IMR-90 (cell line): ENCODE measurements at regions not wholly inside any gene's neighbourhood (a gene's known extent, or its start where the extent isn't known, plus 50 kb on each side); places are given as distances from the start of the nearest gene placed in this dataset.

ENCODE experiments used
- ATAC-seq: fragments of 200-7000 bp; cut with Tn5 transposase; 2 replicates; pipeline ENCODE4 v1.9.1; 2020; ENCODE audit warnings: low read depth, mild to moderate bottlenecking, moderate library complexity
- BruUV-seq: library from RNA; stranded (reverse); fragments of 400-500 nt; replicated peaks from 2 replicates; lab custom pipeline; 2021; lab: Mats Ljungman, UMichigan
- CTCF ChIA-PET: fragments of 300-600 bp; formaldehyde crosslinking; extraction: SDS; loops from one replicate; lab custom pipeline; 2021; ENCODE audit warnings: antibody characterized with exemption; lab: Yijun Ruan, JAX
- POLR2A ChIA-PET: fragments of 300-600 bp; sonication (Branson Sonifier 250); formaldehyde crosslinking; loops from one replicate; lab custom pipeline; 2022; ENCODE audit warnings: antibody characterized with exemption; ENCODE audit not compliant: unreplicated experiment; lab: Charles Lee
- DNase-seq: peaks from one replicate; pipeline ENCODE4 v3.0.0; 2013
- H2AFZ ChIP-seq: replicated peaks from 2 replicates; pipeline ENCODE3; 2013; ENCODE audit warnings: low read length, mild to moderate bottlenecking; ENCODE audit not compliant: poor library complexity
- H2AK5ac ChIP-seq: 2 replicates; pipeline ENCODE4 v1.6.1; 2013; ENCODE audit warnings: low read depth, low read length, inconsistent platforms
- H2AK9ac ChIP-seq: replicated peaks from 2 replicates; pipeline ENCODE3; 2013; ENCODE audit warnings: mild to moderate bottlenecking, low read depth, low read length, moderate library complexity; ENCODE audit not compliant: poor library complexity
- H2BK120ac ChIP-seq: 2 replicates; pipeline ENCODE4 v1.6.1; 2013; ENCODE audit warnings: low read depth, low read length, inconsistent platforms
- H2BK15ac ChIP-seq: 3 replicates; pipeline ENCODE4 v1.6.1; 2013; ENCODE audit warnings: low read depth, low read length, inconsistent platforms
- H2BK20ac ChIP-seq: 2 replicates; pipeline ENCODE4 v1.6.1; 2013; ENCODE audit warnings: low read depth, mild to moderate bottlenecking, inconsistent platforms, low read length, moderate library complexity
- H2BK5ac ChIP-seq: 2 replicates; pipeline ENCODE4 v1.6.1; 2013; ENCODE audit warnings: mild to moderate bottlenecking, low read depth, low read length, inconsistent platforms; ENCODE audit not compliant: poor library complexity, severe bottlenecking
- H3K14ac ChIP-seq: replicated peaks from 2 replicates; pipeline ENCODE4 v1.6.1; 2013; ENCODE audit warnings: low read depth, low read length, inconsistent platforms
- H3K18ac ChIP-seq: 2 replicates; pipeline ENCODE4 v1.6.1; 2013; ENCODE audit warnings: low read depth, low read length, control low read depth
- H3K23ac ChIP-seq: 2 replicates; pipeline ENCODE4 v1.6.1; 2013; ENCODE audit warnings: low read depth, low read length, inconsistent platforms
- H3K27ac ChIP-seq: 2 replicates; pipeline ENCODE4 v1.5.1; 2013; ENCODE audit warnings: mild to moderate bottlenecking, control low read depth, low read length; ENCODE audit not compliant: insufficient read depth
- H3K27me3 ChIP-seq: 2 replicates; pipeline ENCODE4 v1.6.1; 2013; ENCODE audit warnings: low read length; ENCODE audit not compliant: control insufficient read depth, insufficient read depth
- H3K36me3 ChIP-seq: 2 replicates; pipeline ENCODE4 v1.6.1; 2013; ENCODE audit warnings: low read length, mixed read lengths; ENCODE audit not compliant: control insufficient read depth, insufficient read depth
- H3K4ac ChIP-seq: 2 replicates; pipeline ENCODE4 v1.6.1; 2013; ENCODE audit warnings: low read depth, low read length, inconsistent platforms
- H3K4me1 ChIP-seq: 2 replicates; pipeline ENCODE4 v1.6.1; 2013; ENCODE audit warnings: low read length, mixed read lengths; ENCODE audit not compliant: control insufficient read depth, insufficient read depth
- H3K4me2 ChIP-seq: 2 replicates; pipeline ENCODE4 v1.6.1; 2013; ENCODE audit warnings: low read depth, mild to moderate bottlenecking, control low read depth, low read length, moderate library complexity
- H3K4me3 ChIP-seq: 2 replicates; pipeline ENCODE4 v1.5.1; 2013; ENCODE audit warnings: low read depth, mild to moderate bottlenecking, control low read depth, low read length, moderate library complexity; ENCODE audit not compliant: insufficient read depth
- H3K56ac ChIP-seq: 2 replicates; pipeline ENCODE4 v1.6.1; 2013; ENCODE audit warnings: low read length, inconsistent platforms; ENCODE audit not compliant: insufficient read depth; ENCODE audit errors: extremely low read depth
- H3K79me1 ChIP-seq, 2 experiments: 2 replicates each; pipeline ENCODE4 v1.6.1; 2013; ENCODE audit warnings: low read length in 2 of 2, inconsistent platforms in 1 of 2, low read depth in 1 of 2
- H3K9ac ChIP-seq: 2 replicates; pipeline ENCODE4 v1.6.1; 2013; ENCODE audit warnings: low read depth, low read length, control low read depth
- H3K9me1 ChIP-seq: 2 replicates; pipeline ENCODE4 v1.6.1; 2013; ENCODE audit warnings: low read length, inconsistent platforms; ENCODE audit not compliant: insufficient read depth
- H3K9me3 ChIP-seq: 2 replicates; pipeline ENCODE4 v1.6.1; 2013; ENCODE audit warnings: low read length; ENCODE audit not compliant: control insufficient read depth, insufficient read depth
- H4K20me1 ChIP-seq: 2 replicates; pipeline ENCODE4 v1.6.1; 2013; ENCODE audit warnings: low read length, inconsistent platforms; ENCODE audit not compliant: insufficient read depth
- H4K5ac ChIP-seq: 2 replicates; pipeline ENCODE4 v1.6.1; 2013; ENCODE audit warnings: mild to moderate bottlenecking, low read depth, low read length, control low read depth
- H4K8ac ChIP-seq, 2 experiments: 2 replicates each; pipeline ENCODE4 v1.6.1; 2013; ENCODE audit warnings: low read depth in 2 of 2, low read length in 2 of 2, control low read depth in 1 of 2, inconsistent platforms in 1 of 2
- H4K91ac ChIP-seq: 2 replicates; pipeline ENCODE4 v1.6.1; 2013; ENCODE audit warnings: low read depth, low read length, inconsistent platforms; ENCODE audit not compliant: insufficient read depth
- BHLHE40 ChIP-seq: fragments of 150-350 bp; IDR thresholded peaks from 2 replicates; pipeline ENCODE4 v1.6.1; 2016; ENCODE audit warnings: mild to moderate bottlenecking, low read depth, low read length
- CHD1 ChIP-seq: IDR thresholded peaks from 2 replicates; pipeline ENCODE4 v1.6.1; 2012; ENCODE audit warnings: low read depth, low read length, improper control_type of control experiment
- FOS ChIP-seq: fragments of 150-350 bp; IDR thresholded peaks from 2 replicates; pipeline ENCODE4 v1.6.1; 2016; ENCODE audit warnings: low read depth, low read length
- MAFK ChIP-seq: IDR thresholded peaks from 2 replicates; pipeline ENCODE4 v1.6.1; 2012; ENCODE audit warnings: low read depth, low read length, improper control_type of control experiment
- NFE2L2 ChIP-seq: fragments of 150-350 bp; IDR thresholded peaks from 2 replicates; pipeline ENCODE4 v1.6.1; 2016; ENCODE audit warnings: low read depth, mild to moderate bottlenecking, low read length
- POLR2A ChIP-seq: IDR thresholded peaks from 2 replicates; pipeline ENCODE4 v1.6.1; 2012; ENCODE audit warnings: mild to moderate bottlenecking, low read depth, low read length
- RCOR1 ChIP-seq: IDR thresholded peaks from 2 replicates; pipeline ENCODE4 v1.6.1; 2012; ENCODE audit warnings: mild to moderate bottlenecking, low read length, improper control_type of control experiment; ENCODE audit not compliant: insufficient replicate concordance
- RFX5 ChIP-seq: IDR thresholded peaks from 2 replicates; pipeline ENCODE4 v1.8.0; 2012; ENCODE audit warnings: low read depth, mild to moderate bottlenecking, low read length, moderate library complexity
- WGBS, 2 experiments: methylation state at CpG; one replicate each; pipeline versions ENCODE4 v1.1.5 to v1.1.7; 2013; ENCODE audit warnings: missing lambda C conversion rate in 2 of 2; ENCODE audit not compliant: insufficient read length in 1 of 2; ENCODE audit errors: extremely low coverage in 2 of 2; 5-methylcytosine and 5-hydroxymethylcytosine counted together
- dilution Hi-C: fragments of 300-500 bp; cut with HindIII; formaldehyde crosslinking; loops from one replicate; pipeline ENCODE4 v1.14.3; 2018; ENCODE audit warnings: low sequenced_read_pairs; ENCODE audit not compliant: unreplicated experiment
- in situ Hi-C: fragments of 300-500 bp; cut with MboI; formaldehyde crosslinking; loops from 3 replicates; pipeline ENCODE4 v1.14.3; 2019; ENCODE audit warnings: low sequenced_read_pairs, inconsistent platforms, mixed read lengths
- intact Hi-C: fragments of 100-400 bp; cut with micrococcal nuclease; formaldehyde crosslinking; loops from 2 replicates; pipeline ENCODE4 v1.10.0; 2022
- TF ChIP-seq, protein P1 (sequence below): conservative IDR thresholded peaks from 2 replicates; pipeline ENCODE4 v1.5.1; 2012; ENCODE audit warnings: mild to moderate bottlenecking, low read depth, low read length, improper control_type of control experiment
- TF ChIP-seq, protein P2 (sequence below): fragments of 150-350 bp; IDR thresholded peaks from 2 replicates; pipeline ENCODE4 v1.6.1; 2017; ENCODE audit warnings: mild to moderate bottlenecking, antibody characterized with exemption, low read length, low read depth
- TF ChIP-seq, protein P3 (sequence below): fragments of 150-350 bp; IDR thresholded peaks from 2 replicates; pipeline ENCODE4 v1.6.1; 2016; ENCODE audit warnings: low read depth, mild to moderate bottlenecking, low read length, moderate library complexity, borderline replicate concordance

DNA sequence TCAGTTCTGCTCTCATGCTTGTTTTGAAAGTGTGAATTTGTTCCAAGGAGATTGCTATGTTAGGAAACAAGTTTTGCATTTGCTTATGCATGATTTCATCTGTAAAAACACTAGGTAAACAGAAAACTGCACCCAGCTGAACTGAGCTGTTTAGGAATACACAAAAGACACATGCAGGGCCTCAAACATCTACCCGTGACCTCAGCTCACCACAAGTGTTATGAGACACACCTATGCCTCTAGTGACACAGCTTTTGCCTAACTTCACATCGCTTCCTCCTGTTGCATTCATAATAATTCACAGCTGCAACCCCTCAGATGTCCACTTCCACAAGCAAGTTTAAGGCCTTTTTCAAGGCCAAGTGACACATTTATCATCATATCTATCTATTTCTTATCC lies 98.0 kb upstream of the SLC24A3 start:
- no peaks in the 10 kb centered on the region for H3K27me3 ChIP-seq
- dilution Hi-C loops (no loop called here), intact Hi-C loops (no loop called here), in situ Hi-C loops (no loop called here)
- H3K18ac ChIP-seq: no peak overlapping the region
- ChIA-PET CTCF (no interaction called here), POLR2A (no interaction called here)
- no peak overlapping the region for H4K91ac ChIP-seq
- H3K36me3 ChIP-seq: no peaks in the 10 kb centered on the region
- H4K5ac ChIP-seq: no peak overlapping the region
- H2AK5ac ChIP-seq: no peak overlapping the region
- no peak overlapping the region for H3K9ac ChIP-seq
- BruUV-seq: no TSS peak
- no peak overlapping the region for H4K8ac ChIP-seq
- ATAC-seq: no peak
- H3K27ac ChIP-seq: no peak overlapping the region
- no peak overlapping the region for H2BK15ac ChIP-seq
- peaks cover 6% of the 10 kb centered on the region for H3K9me3 ChIP-seq
- H3K56ac ChIP-seq: no peak overlapping the region
- no peak overlapping the region for H3K14ac ChIP-seq
- no peak overlapping the region for H3K4ac ChIP-seq
- WGBS, 2 experiments: 40% methylated on average over 2 of the region's 2 CpGs; no CpG with 5 or more reads in 1 of the 2 experiments
- H2AFZ ChIP-seq: no peak overlapping the region
- H3K4me1 ChIP-seq: no peaks in the 10 kb centered on the region
- no peaks in the 10 kb centered on the region for H3K9me1 ChIP-seq
- H4K20me1 ChIP-seq: no peaks in the 10 kb centered on the region
- no peak for TF ChIP-seq RCOR1
- no peak for TF ChIP-seq NFE2L2
- TF ChIP-seq, protein P1, sequence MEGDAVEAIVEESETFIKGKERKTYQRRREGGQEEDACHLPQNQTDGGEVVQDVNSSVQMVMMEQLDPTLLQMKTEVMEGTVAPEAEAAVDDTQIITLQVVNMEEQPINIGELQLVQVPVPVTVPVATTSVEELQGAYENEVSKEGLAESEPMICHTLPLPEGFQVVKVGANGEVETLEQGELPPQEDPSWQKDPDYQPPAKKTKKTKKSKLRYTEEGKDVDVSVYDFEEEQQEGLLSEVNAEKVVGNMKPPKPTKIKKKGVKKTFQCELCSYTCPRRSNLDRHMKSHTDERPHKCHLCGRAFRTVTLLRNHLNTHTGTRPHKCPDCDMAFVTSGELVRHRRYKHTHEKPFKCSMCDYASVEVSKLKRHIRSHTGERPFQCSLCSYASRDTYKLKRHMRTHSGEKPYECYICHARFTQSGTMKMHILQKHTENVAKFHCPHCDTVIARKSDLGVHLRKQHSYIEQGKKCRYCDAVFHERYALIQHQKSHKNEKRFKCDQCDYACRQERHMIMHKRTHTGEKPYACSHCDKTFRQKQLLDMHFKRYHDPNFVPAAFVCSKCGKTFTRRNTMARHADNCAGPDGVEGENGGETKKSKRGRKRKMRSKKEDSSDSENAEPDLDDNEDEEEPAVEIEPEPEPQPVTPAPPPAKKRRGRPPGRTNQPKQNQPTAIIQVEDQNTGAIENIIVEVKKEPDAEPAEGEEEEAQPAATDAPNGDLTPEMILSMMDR: no peak
- TF ChIP-seq CHD1: no peak
- TF ChIP-seq POLR2A: no peak
- no peak for TF ChIP-seq MAFK
- TF ChIP-seq BHLHE40: no peak
- TF ChIP-seq, protein P2, sequence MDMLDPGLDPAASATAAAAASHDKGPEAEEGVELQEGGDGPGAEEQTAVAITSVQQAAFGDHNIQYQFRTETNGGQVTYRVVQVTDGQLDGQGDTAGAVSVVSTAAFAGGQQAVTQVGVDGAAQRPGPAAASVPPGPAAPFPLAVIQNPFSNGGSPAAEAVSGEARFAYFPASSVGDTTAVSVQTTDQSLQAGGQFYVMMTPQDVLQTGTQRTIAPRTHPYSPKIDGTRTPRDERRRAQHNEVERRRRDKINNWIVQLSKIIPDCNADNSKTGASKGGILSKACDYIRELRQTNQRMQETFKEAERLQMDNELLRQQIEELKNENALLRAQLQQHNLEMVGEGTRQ: no peak
- TF ChIP-seq RFX5: no peak
- TF ChIP-seq, protein P3, sequence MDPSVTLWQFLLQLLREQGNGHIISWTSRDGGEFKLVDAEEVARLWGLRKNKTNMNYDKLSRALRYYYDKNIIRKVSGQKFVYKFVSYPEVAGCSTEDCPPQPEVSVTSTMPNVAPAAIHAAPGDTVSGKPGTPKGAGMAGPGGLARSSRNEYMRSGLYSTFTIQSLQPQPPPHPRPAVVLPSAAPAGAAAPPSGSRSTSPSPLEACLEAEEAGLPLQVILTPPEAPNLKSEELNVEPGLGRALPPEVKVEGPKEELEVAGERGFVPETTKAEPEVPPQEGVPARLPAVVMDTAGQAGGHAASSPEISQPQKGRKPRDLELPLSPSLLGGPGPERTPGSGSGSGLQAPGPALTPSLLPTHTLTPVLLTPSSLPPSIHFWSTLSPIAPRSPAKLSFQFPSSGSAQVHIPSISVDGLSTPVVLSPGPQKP: no peak
- no peak for TF ChIP-seq FOS
- H2BK120ac ChIP-seq: no peak overlapping the region
- no peak overlapping the region for H2AK9ac ChIP-seq
- no peak overlapping the region for H2BK20ac ChIP-seq
- H3K4me2 ChIP-seq: no peak overlapping the region
- no peak overlapping the region for H3K23ac ChIP-seq
- H3K4me3 ChIP-seq: no peak overlapping the region
- no peaks in the 10 kb centered on the region for H3K79me1 ChIP-seq
- no peak overlapping the region for H2BK5ac ChIP-seq
- DNase-seq: no peak
